ENCODE measurements at regions not wholly inside any gene's neighbourhood (a gene's known extent, or its start where the extent isn't known, plus 50 kb on each side); places are given as distances from the start of the nearest gene placed in this dataset.

DNA sequence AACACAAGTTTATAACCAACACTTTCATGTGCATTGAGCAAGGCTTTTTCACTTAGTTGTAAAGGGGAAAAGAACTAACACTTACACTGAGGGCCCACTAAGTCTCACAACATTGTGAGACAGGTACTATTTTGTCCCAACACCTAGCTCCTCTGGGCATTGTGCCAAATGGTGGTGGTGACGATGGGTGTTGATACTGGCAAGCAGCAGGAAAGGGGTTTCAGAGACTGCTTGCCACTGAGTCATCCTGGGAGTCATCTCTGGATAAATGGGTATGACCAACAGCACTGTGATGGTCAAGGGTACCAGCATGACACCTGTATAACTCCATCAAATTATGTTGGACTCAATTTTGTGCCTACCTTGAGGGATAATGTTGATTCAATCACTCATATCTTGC lies 138.8 kb upstream of the ITGA6 start:
- DNase-seq (ENCODE audit: low spot score) = peak; percentile 33
- Histone ChIP-seq H3K4me3 (no peak overlapping the region), H2AFZ (no peak overlapping the region), H3K9me2 (replicated peaks; ENCODE audit: insufficient read depth) (no peaks in the 10 kb centered on the region), H4K20me1 (ENCODE audit: insufficient read depth, poor library complexity, severe bottlenecking) (no peaks in the 10 kb centered on the region), H3K27me3 (no peaks in the 10 kb centered on the region), H3K4me2 (no peak overlapping the region), H3K79me2 (no peaks in the 10 kb centered on the region), H3K27ac (no peak overlapping the region), H3K36me3 (replicated peaks; ENCODE audit: insufficient read depth, low read depth) (no peaks in the 10 kb centered on the region), H3K4me1 (ENCODE audit: insufficient read depth) (peaks cover 6% of the 10 kb centered on the region), H3K9me3 (ENCODE audit: low read depth) (no peaks in the 10 kb centered on the region)
- TF ChIP-seq, protein P1, sequence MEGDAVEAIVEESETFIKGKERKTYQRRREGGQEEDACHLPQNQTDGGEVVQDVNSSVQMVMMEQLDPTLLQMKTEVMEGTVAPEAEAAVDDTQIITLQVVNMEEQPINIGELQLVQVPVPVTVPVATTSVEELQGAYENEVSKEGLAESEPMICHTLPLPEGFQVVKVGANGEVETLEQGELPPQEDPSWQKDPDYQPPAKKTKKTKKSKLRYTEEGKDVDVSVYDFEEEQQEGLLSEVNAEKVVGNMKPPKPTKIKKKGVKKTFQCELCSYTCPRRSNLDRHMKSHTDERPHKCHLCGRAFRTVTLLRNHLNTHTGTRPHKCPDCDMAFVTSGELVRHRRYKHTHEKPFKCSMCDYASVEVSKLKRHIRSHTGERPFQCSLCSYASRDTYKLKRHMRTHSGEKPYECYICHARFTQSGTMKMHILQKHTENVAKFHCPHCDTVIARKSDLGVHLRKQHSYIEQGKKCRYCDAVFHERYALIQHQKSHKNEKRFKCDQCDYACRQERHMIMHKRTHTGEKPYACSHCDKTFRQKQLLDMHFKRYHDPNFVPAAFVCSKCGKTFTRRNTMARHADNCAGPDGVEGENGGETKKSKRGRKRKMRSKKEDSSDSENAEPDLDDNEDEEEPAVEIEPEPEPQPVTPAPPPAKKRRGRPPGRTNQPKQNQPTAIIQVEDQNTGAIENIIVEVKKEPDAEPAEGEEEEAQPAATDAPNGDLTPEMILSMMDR (IDR thresholded peaks at IDR 0.05; ENCODE audit: poor library complexity) = no peak
- TF ChIP-seq EZH2phosphoT487 (IDR thresholded peaks at IDR 0.05; ENCODE audit: low read depth, severe bottlenecking, unreplicated experiment) = no peak
- TF ChIP-seq EZH2 (IDR thresholded peaks at IDR 0.05; ENCODE audit: borderline replicate concordance) = no peak
- WGBS (ENCODE audit: low lambda C conversion rate, missing lambda C conversion rate) = 68% methylated on average over 1 of the region's 1 CpG

- TF ChIP-seq, protein P1 (IDR thresholded peaks at IDR 0.05; ENCODE audit: poor library complexity) = no peak
- no peak for TF ChIP-seq EZH2phosphoT487 (IDR thresholded peaks at IDR 0.05; ENCODE audit: low read depth, severe bottlenecking, unreplicated experiment)
- no peak for TF ChIP-seq EZH2 (IDR thresholded peaks at IDR 0.05; ENCODE audit: borderline replicate concordance)
- Histone ChIP-seq H3K36me3 (replicated peaks; ENCODE audit: insufficient read depth, low read depth) (no peaks in the 10 kb centered on the region), H4K20me1 (ENCODE audit: insufficient read depth, poor library complexity, severe bottlenecking) (no peaks in the 10 kb centered on the region), H3K27ac (no peak overlapping the region), H2AFZ (no peak overlapping the region), H3K4me2 (no peak overlapping the region), H3K79me2 (no peaks in the 10 kb centered on the region), H3K4me3 (no peak overlapping the region), H3K4me1 (ENCODE audit: insufficient read depth) (no peaks in the 10 kb centered on the region), H3K9me3 (ENCODE audit: low read depth) (no peaks in the 10 kb centered on the region), H3K27me3 (peaks cover 10% of the 10 kb centered on the region), H3K9me2 (replicated peaks; ENCODE audit: insufficient read depth) (no peaks in the 10 kb centered on the region)
- peak; percentile 62 for DNase-seq (ENCODE audit: low spot score)
- 52% methylated on average over 6 of the region's 6 CpGs for WGBS (ENCODE audit: low lambda C conversion rate, missing lambda C conversion rate)
These were observed 133.4 kb upstream of the ITGA6 start for GRCh38 chr2:172293952-172294351.

DNA sequence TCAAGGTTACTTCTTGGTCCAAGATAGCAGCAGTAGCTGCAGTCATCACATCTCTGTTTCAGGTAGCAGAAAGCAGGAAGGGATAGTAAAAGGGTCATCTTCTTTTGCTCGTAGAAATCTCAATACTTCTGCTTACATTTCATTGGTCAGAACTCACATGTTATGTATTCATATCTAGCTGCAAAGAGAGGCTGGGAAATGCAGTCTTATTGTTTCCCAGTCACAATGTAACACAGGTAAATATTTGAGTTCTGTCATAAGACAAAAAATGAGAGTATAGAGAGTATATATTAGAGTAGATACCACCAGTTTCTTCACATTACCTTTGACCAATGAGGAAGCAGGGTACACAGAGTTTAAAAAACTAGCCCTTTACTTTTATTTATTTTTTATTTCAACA lies 132.4 kb upstream of the ITGA6 start:
- Histone ChIP-seq H3K4me3 (no peak overlapping the region), H3K36me3 (replicated peaks; ENCODE audit: insufficient read depth, low read depth) (no peaks in the 10 kb centered on the region), H3K9me2 (replicated peaks; ENCODE audit: insufficient read depth) (no peaks in the 10 kb centered on the region), H2AFZ (no peak overlapping the region), H3K9me3 (ENCODE audit: low read depth) (no peaks in the 10 kb centered on the region), H3K79me2 (no peaks in the 10 kb centered on the region), H3K4me2 (no peak overlapping the region), H3K27me3 (peaks cover 10% of the 10 kb centered on the region), H3K4me1 (ENCODE audit: insufficient read depth) (no peaks in the 10 kb centered on the region), H3K27ac (no peak overlapping the region), H4K20me1 (ENCODE audit: insufficient read depth, poor library complexity, severe bottlenecking) (no peaks in the 10 kb centered on the region)
- no peak for DNase-seq (ENCODE audit: low spot score)
- TF ChIP-seq, protein P1 (IDR thresholded peaks at IDR 0.05; ENCODE audit: poor library complexity) = no peak
- TF ChIP-seq EZH2 (IDR thresholded peaks at IDR 0.05; ENCODE audit: borderline replicate concordance) (no peak), EZH2phosphoT487 (IDR thresholded peaks at IDR 0.05; ENCODE audit: low read depth, severe bottlenecking, unreplicated experiment) (no peak)
- WGBS (ENCODE audit: low lambda C conversion rate, missing lambda C conversion rate) = 84% methylated on average over 1 of the region's 1 CpG

DNA sequence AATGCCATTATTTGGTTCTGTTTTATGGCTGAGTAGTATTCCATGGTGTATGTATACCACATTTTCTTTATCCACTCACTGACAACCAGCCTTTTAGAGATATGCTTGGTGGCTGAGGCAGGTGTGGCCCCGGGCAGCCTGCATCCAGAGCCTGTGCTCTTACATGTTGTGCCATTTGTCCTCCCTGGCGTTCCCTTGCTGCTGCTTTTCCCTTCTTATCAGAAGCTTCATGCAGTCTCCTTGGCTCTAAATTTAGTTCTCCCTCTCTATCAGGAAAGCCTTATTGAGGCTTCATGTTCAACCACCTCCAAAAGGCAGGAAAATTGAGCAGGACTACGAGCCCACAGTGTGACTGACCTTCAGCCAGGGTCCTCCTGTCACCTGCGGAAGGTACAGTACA lies 131.7 kb upstream of the ITGA6 start:
- no peak overlapping the region for H3K27ac ChIP-seq
- peaks cover 10% of the 10 kb centered on the region for H3K27me3 ChIP-seq
- no peak for DNase-seq (ENCODE audit: low spot score)
- no peak overlapping the region for H3K4me2 ChIP-seq
- no peak overlapping the region for H2AFZ ChIP-seq
- no peaks in the 10 kb centered on the region for H4K20me1 ChIP-seq (ENCODE audit: insufficient read depth, poor library complexity, severe bottlenecking)
- no peak overlapping the region for H3K4me3 ChIP-seq
- no peaks in the 10 kb centered on the region for H3K9me2 ChIP-seq (replicated peaks; ENCODE audit: insufficient read depth)
- 91% methylated on average over 4 of the region's 4 CpGs for WGBS (ENCODE audit: low lambda C conversion rate, missing lambda C conversion rate)
- H3K79me2 ChIP-seq = no peaks in the 10 kb centered on the region
- no peaks in the 10 kb centered on the region for H3K36me3 ChIP-seq (replicated peaks; ENCODE audit: insufficient read depth, low read depth)
- no peaks in the 10 kb centered on the region for H3K4me1 ChIP-seq (ENCODE audit: insufficient read depth)
- H3K9me3 ChIP-seq (ENCODE audit: low read depth) = no peaks in the 10 kb centered on the region
- TF ChIP-seq EZH2phosphoT487 (IDR thresholded peaks at IDR 0.05; ENCODE audit: low read depth, severe bottlenecking, unreplicated experiment) (no peak), EZH2 (IDR thresholded peaks at IDR 0.05; ENCODE audit: borderline replicate concordance) (no peak)
- TF ChIP-seq, protein P1 (IDR thresholded peaks at IDR 0.05; ENCODE audit: poor library complexity) = no peak
